Ammon's horn (tissue), 1 donor: ENCODE measurements at regions not wholly inside any gene's neighbourhood (a gene's known extent, or its start where the extent isn't known, plus 50 kb on each side); places are given as distances from the start of the nearest gene placed in this dataset.
"Not testable (repeated sequence)": the region's sequence is repeated elsewhere in the genome, so short reads cannot be mapped to it uniquely, and the experiment has no call there.

Source experiments
- DNase-seq: peaks from one replicate; pipeline ENCODE4 v3.0.0-alpha.2; 2016; ENCODE audit warnings: low spot score

- no peak for DNase-seq
Measured at GRCh38 chr3:191148131-191148530, 50.9 kb upstream of the OSTN start.

- DNase-seq = no peak
Measured at GRCh38 chr3:191143224-191143623, 55.8 kb upstream of the OSTN start.

- no peak for DNase-seq
Measured at GRCh38 chr3:191141728-191142127, 57.3 kb upstream of the OSTN start.

GRCh38 chr3:191139736-191140135 lies 59.3 kb upstream of the OSTN start:
- no peak for DNase-seq

GRCh38 chr3:191138937-191139336 lies 60.1 kb upstream of the OSTN start:
- DNase-seq = no peak

- DNase-seq = no peak
Measured at GRCh38 chr3:191137708-191138107, 61.3 kb upstream of the OSTN start.

GRCh38 chr3:191136347-191136746 lies 62.7 kb upstream of the OSTN start:
- no peak for DNase-seq

GRCh38 chr3:191135175-191135574 lies 63.9 kb upstream of the OSTN start:
- DNase-seq = no peak

- no peak for DNase-seq
Measured at GRCh38 chr3:191133359-191133758, 65.7 kb upstream of the OSTN start.

GRCh38 chr3:191131305-191131704 lies 67.7 kb upstream of the OSTN start:
- no peak for DNase-seq

GRCh38 chr3:191124891-191125290 lies 74.2 kb upstream of the OSTN start:
- DNase-seq = not testable (repeated sequence)

- DNase-seq = no peak
Measured at GRCh38 chr3:191123946-191124345, 75.1 kb upstream of the OSTN start.

- no peak for DNase-seq
Measured at GRCh38 chr3:191123231-191123630, 75.8 kb upstream of the OSTN start.

GRCh38 chr3:191120447-191121298 lies 78.4 kb upstream of the OSTN start:
- DNase-seq = no peak

- no peak for DNase-seq
Measured at GRCh38 chr3:191119415-191120295, 79.4 kb upstream of the OSTN start.

- no peak for DNase-seq
Measured at GRCh38 chr3:191111722-191112121, 87.3 kb upstream of the OSTN start.

- DNase-seq = no peak
Measured at GRCh38 chr3:191105418-191105817, 93.6 kb upstream of the OSTN start.

- no peak for DNase-seq
Measured at GRCh38 chr3:191100516-191100915, 98.5 kb upstream of the OSTN start.

GRCh38 chr3:191094057-191094845 lies 104.8 kb upstream of the OSTN start:
- DNase-seq = peak; percentile 8

GRCh38 chr3:191087391-191087790 lies 111.7 kb upstream of the OSTN start:
- DNase-seq = no peak

GRCh38 chr3:191085091-191085490 lies 114.0 kb upstream of the OSTN start:
- no peak for DNase-seq

GRCh38 chr3:191078913-191079312 lies 120.1 kb upstream of the OSTN start:
- not testable (repeated sequence) for DNase-seq
